Fibroblast of mammary gland (primary cell): ENCODE measurements at regions not wholly inside any gene's neighbourhood (a gene's known extent, or its start where the extent isn't known, plus 50 kb on each side); places are given as distances from the start of the nearest gene placed in this dataset.

Source experiments
- DNase-seq: peaks from one replicate; pipeline ENCODE4 v3.0.0-alpha.2; 2010; ENCODE audit warnings: low read depth
- H3K4me3 ChIP-seq: 2 replicates; pipeline ENCODE4 v1.5.1; 2011; ENCODE audit warnings: low read depth, mild to moderate bottlenecking, low read length, moderate library complexity; ENCODE audit not compliant: control insufficient read depth
- CTCF ChIP-seq: conservative IDR thresholded peaks from 2 replicates; pipeline ENCODE4 v1.5.1; 2011; ENCODE audit warnings: low read depth, low read length, inconsistent platforms; ENCODE audit not compliant: control insufficient read depth, insufficient read depth

DNA sequence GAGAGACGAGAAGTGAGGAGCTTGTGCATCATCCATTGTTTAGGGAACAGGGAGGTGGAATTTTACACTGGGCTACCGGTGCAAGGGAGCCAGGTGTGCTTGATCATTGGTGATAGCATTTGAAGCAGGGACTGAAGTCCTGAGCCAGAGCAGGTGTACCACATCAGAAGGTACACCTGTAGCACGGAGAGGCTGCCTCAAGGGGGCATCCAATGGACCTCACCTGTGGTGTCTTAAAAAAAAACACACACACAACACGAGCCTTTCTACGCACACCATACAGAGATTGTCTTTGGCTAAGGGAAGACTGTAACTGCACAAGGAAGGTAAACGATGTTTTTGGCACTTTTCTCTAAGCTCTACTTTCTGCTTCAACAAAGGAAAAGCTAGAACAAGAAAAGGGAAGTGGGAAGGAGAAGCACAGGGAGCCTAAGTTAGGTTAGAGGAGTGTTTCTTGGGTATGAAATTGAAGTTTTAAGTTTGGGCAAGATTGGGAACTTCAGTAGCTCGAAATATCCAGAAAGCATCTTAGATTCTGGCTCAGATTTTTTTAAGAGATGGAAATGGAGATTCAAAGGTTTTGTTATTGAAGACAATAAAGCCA lies 334.3 kb upstream of the FBXO33 start:
- DNase-seq: no peak
- no peak for TF ChIP-seq CTCF
- H3K4me3 ChIP-seq: no peak overlapping the region

- no peak overlapping the region for H3K4me3 ChIP-seq
- DNase-seq: no peak
- TF ChIP-seq CTCF: no peak
Measured at GRCh38 chr14:39765676-39766075, 333.4 kb upstream of the FBXO33 start.

- H3K4me3 ChIP-seq: no peak overlapping the region
- no peak for TF ChIP-seq CTCF
- DNase-seq: no peak
Measured at GRCh38 chr14:39763402-39763890, 331.2 kb upstream of the FBXO33 start.

GRCh38 chr14:39762576-39763401 lies 330.6 kb upstream of the FBXO33 start:
- no peak for DNase-seq
- H3K4me3 ChIP-seq: no peak overlapping the region
- no peak for TF ChIP-seq CTCF

- no peak for DNase-seq
- H3K4me3 ChIP-seq: no peak overlapping the region
- TF ChIP-seq CTCF: no peak
Measured at GRCh38 chr14:39755269-39755878, 323.1 kb upstream of the FBXO33 start.

- TF ChIP-seq CTCF: no peak
- H3K4me3 ChIP-seq: no peak overlapping the region
- no peak for DNase-seq
Measured at GRCh38 chr14:39740454-39740853, 308.2 kb upstream of the FBXO33 start.
